Stimulated activated CD4-positive, alpha-beta T cell treated with anti-CD3 and anti-CD28 coated beads, Interleukin-1b, Interleukin-23, amount 100 ng/mL, for 48 hours (primary cell): ENCODE measurements at regions not wholly inside any gene's neighbourhood (a gene's known extent, or its start where the extent isn't known, plus 50 kb on each side); places are given as distances from the start of the nearest gene placed in this dataset.

ENCODE experiments used
- DNase-seq: peaks from one replicate; pipeline ENCODE4 v3.0.0-alpha.2; 2020

- DNase-seq = no peak
Measured at GRCh38 chr17:69779378-69780214, 295.4 kb upstream of the KCNJ16 start.

DNA sequence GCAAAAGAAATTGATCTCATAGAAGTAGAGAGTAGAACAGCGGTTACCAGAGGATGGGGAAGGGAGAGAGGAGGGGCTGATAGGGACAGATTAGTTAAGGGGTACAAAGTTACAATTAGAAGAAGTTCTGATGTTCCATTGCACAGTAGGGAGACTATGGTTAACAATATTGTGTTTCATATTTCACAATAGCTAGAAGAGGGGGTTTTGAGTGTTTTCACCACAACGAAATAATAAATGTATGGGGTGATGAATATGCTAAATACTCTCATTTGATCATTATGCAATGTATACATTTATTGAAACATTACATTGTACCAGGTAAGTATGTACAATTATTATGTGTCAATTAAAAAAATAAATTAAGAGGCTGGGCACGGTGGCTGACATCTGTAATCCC is 291.2 kb upstream of the KCNJ16 start:
- DNase-seq = no peak

DNA sequence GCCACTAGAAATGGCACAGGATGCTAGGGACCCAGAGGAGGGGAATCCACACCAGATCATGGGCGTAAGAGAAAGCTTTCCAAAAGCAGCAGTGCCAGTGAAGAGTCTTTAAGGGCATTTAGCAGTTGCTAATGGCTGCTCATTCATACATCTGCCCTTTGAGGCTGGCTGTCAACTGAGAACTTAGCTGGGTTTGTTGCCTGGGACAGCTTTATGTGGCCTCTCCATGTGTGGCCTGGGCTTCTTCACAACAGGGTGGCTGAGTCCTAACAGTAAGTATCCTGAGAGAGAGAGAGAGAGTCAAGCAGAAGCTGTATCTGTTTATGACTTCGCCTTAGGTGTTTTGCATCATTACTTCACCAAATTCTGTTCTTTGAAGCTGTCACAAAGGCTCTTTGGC is 286.1 kb upstream of the KCNJ16 start:
- no peak for DNase-seq

DNA sequence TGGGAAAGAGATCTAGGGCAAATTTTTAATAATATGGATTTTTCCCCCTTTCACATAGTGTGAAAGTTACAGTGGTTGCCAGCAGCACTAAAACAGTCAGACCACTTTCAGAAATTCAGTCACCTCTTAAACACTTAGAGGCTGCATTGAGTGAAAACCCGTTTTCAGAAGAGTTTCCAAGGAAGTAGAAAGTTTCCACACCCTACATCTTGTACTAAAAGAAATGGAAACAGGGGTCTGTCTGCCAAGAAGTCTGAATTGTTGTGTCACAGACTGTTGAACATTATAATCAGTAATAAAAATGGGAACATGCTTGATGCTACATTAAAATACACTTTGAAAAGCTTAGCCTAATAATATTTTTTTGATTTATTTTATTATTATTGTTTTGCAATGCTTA is 278.9 kb upstream of the KCNJ16 start:
- no peak for DNase-seq

- no peak for DNase-seq
Measured at GRCh38 chr17:69800870-69801269, 274.2 kb upstream of the KCNJ16 start.

- DNase-seq = no peak
Measured at GRCh38 chr17:69801368-69801767, 273.7 kb upstream of the KCNJ16 start.

GRCh38 chr17:69802045-69802740 is 272.8 kb upstream of the KCNJ16 start:
- no peak for DNase-seq

GRCh38 chr17:69809331-69809730 is 265.7 kb upstream of the KCNJ16 start:
- no peak for DNase-seq

- DNase-seq = no peak
Measured at GRCh38 chr17:69810326-69810965, 264.6 kb upstream of the KCNJ16 start.

- no peak for DNase-seq
Measured at GRCh38 chr17:69812240-69812837, 262.7 kb upstream of the KCNJ16 start.

DNA sequence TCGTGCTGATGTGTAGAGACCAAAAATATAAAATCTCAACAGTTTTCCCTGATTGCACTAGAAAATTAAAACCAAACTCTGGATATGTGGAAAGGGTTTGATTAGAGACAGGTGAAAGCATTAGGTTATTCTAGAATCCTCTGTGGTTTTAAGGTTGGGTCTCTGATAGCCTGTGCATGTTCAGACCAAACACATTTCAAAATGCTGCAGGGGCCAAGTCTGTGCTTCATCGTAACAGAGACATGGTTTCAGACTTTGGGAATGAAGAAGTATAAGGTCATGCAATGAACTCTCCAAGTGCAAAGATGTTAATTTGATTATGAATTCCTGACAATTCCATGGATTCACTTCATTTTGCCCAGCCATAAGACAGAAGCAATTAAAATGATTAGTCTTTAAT is 261.0 kb upstream of the KCNJ16 start:
- DNase-seq = no peak

DNA sequence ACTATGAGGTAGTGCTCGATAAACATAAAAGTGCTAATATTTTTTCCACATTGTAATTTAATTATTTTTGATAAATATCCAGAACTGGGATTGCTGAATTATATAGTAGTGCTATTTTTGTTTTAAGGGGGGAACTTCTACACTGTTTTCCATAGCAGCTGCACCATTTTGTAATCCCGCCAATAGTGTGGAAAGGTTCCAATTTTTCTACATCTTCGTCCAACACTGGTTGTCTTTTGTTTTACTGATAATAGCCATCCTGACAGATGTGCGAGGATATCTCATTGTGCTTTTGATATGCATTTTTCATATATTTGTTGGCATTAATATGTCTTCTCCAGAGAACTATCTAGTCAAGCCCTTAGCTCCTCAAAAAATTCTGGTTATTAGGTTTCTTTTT is 259.6 kb upstream of the KCNJ16 start:
- DNase-seq = no peak

GRCh38 chr17:69818467-69818866 is 256.6 kb upstream of the KCNJ16 start:
- no peak for DNase-seq

DNA sequence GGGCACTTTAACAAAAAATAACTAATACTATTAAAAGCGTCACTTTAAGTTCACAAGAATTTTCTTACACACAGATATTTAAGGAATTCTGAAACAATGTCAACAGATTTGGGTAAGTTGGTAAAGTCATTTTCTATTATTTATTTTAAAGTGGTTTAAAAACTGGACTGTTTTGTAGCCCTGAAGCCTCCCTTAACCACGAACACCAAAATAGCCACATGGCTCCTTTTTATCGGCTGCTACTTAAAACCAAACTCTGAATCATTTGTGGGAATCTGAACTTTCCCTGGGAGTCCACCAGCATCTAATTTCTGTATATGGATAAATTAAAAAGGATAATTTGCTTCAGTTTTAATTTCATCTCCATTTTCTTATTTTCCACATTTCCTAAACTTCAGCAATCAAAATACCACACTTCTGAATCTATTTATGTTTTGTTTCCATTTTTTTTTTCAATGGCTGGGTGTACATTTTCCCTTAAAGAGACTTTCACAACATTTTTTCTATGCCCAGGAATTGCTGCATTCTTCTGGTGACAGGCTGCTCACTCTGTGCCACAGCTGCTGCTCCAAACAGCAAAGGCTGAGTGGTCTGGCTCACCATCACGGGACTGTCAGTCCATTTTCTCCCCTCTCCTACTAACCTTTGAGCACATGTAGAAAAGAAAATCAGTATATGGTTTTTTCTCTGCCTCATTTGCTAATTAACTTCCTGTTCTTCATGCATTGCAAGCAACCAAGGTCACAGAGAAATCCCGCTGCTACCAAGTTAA is 255.5 kb upstream of the KCNJ16 start:
- DNase-seq = no peak

DNA sequence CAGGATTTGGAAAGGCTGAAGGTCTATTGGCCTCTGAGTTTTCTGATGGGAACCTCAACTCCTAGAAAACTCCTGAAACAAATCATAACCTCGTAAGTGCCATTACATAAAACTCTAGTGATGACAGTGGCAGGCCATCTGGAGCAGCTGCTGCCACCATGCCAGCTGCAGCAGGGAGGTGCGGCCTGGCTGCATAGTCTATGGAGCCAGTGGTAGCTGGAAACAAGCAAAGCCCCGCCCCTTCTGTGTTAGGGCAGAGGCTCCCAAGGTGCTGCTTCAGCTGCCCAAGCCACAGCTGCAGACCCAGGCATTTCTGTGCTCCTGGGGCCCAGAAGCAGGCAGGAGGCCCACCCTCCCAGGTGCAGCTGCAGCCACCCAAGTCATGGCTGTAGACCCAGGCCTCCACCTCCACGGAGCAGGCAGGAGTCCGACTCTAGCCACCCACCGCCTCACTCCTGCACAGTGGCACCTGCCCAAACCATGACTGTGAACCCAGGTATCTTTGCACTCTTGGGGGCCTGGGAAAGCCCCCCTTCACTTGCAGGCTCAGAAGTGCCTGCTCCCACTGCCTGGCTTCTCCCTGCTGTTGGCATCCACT is 254.1 kb upstream of the KCNJ16 start:
- no peak for DNase-seq

DNA sequence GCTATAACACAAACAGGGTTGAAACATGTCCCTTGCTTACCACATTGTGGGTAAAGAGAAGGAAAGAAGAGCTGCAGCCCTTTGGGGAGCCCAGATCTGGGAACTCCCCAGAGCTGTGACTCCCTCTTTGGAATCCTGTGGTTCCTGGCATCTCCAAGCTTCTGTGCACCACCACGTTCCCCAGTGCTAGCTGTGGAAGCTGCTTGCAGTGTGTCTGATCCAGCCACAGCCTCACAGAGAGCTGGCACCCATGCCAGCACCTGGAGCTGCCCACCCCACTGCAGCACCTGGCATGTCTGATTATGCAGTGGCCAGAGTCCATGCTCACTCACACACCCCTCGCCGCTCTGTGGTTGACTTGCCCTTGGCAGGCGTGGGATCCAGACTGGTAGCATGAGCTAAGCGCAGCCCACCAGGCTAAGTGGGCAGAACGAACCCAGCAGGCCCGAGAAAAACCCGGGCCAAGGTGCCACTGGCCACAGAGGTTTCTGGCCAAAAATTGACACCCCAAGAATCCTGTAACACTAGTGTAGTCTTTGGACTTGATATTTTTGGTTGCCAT is 252.6 kb upstream of the KCNJ16 start:
- DNase-seq = no peak

- DNase-seq = no peak
Measured at GRCh38 chr17:69828087-69828486, 246.9 kb upstream of the KCNJ16 start.

- DNase-seq = no peak
Measured at GRCh38 chr17:69834494-69834893, 240.5 kb upstream of the KCNJ16 start.

DNA sequence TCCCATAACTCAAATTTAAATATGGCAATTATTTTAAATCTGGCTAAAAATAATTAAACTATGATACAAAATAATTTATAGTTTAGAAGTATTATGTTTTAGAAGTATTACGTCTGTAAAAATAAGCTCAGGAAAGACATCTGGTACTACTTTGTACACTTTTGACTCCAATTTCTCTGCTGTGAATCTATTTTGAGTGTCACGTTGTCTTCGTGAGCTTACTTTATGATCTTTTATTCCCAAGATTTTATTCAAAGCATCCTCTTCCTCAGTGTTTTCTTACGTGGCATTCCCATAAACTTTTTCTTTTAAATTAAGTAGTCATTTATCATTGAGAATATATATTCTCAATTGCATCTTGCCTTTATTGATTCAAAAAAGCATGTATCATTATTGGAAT is 223.3 kb upstream of the KCNJ16 start:
- no peak for DNase-seq

DNA sequence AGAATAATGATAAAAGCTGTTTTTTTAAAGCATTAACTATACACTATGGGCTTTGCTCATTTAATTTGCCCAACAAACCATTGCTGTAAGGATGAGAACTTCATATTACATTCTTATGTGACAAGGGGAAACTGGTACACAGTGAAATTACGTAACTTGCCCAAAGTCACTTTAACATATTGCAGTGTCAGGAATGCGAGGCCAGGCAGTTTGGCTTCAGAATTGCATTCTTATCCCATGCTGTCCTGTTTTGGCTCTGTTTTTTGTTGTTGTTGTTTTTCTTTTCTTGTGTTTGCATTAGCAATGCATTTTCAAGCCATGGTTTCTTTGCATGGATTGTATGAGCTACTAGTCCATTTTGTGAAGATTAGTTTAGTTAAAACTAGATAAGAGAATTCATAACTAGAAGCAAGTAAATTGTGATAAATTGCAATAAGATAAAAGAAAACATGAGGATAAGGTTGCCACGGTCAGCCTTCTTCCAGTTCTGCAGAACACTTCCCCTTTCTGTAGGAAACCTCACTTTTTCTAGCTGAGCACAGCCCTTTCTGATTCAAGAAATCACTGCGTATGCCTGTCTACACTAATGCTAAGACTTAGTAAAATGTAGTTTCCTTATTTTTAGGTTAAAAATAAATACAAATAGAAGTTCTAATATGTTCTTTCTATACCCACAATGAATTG is 221.3 kb upstream of the KCNJ16 start:
- no peak for DNase-seq

DNA sequence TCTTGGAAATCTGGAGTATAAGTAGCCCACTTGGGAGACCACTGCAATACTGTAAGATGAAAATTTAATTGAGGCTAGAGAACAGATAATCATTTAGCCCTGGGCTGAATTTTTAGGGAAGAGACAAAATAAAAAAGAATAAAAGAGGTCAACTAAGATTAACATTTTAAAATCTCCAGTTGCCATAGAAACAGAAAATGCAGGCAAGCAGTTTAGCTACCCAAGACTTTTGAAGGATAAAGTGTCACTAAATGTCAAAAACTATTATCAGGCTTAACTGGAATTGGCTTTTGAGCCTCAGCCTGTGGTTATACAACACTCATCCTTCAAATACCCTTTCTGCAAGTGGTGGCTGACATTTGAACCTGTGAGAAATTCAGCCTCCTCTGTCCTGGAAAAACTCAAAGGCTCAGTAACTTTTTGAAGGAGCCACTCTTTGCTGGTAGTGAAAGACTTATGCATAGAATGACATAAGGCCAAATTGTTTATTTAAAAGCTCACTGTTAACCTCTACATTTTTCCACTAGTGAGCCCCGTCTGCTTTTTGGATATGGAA is 220.7 kb upstream of the KCNJ16 start:
- no peak for DNase-seq
